ENCODE measurements at regions not wholly inside any gene's neighbourhood (a gene's known extent, or its start where the extent isn't known, plus 50 kb on each side); places are given as distances from the start of the nearest gene placed in this dataset.

DNA sequence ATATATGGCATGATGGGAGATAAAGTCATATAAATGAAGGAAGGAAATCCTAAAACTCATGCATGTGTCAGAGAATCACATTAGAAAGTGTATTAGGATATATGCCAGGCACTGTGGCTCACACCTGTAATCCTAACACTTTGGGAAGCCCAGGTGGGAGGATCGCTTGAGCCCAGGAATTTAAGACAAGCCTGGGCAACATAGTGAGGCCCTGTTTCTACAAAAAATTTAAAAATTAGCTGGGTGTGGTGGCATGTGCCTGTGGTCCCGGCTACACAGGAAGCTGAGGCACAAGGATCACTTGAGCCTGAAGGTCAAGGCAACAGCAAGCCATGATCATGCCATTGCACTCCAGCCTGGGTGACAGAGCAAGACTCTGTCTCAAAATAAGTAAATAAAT lies 130.3 kb upstream of the ARID2 start:
- Histone ChIP-seq H3K9ac (ENCODE audit: insufficient read depth in 1 of 2, low read depth in 2 of 2, low read length in 2 of 2) (no peak overlapping the region), H3K27ac (ENCODE audit: extremely low read depth, low read depth, low read length) (no peak overlapping the region), H3K27me3 (ENCODE audit: control insufficient read depth in 2 of 2, insufficient read depth in 2 of 2, low read length in 2 of 2) (peaks cover 0 to 4% of the 10 kb centered on the region in 2 experiments; a peak in 2 of 5 replicates), H4K20me1 (replicated peaks; ENCODE audit: control insufficient read depth, insufficient read depth, low read length) (no peaks in the 10 kb centered on the region), H3K79me2 (ENCODE audit: control insufficient read depth, insufficient read depth, low read length) (no peaks in the 10 kb centered on the region), H3K4me3 (no peak overlapping the region), H2AFZ (ENCODE audit: low read depth, low read length) (no peak overlapping the region), H3K36me3 (ENCODE audit: control insufficient read depth, insufficient read depth, low read length) (no peaks in the 10 kb centered on the region), H3K9me3 (replicated peaks; ENCODE audit: control insufficient read depth, insufficient read depth, low read depth, low read length) (no peaks in the 10 kb centered on the region), H3K9me1 (ENCODE audit: control insufficient read depth, insufficient read depth, low read length) (no peaks in the 10 kb centered on the region), H3K4me2 (ENCODE audit: insufficient read depth, low read length) (no peak overlapping the region), H3K4me1 (replicated peaks in 1 of 2; ENCODE audit: control insufficient read depth in 2 of 2, insufficient read depth in 2 of 2, low read length in 2 of 2) (no peaks in the 10 kb centered on the region)
- DNase-seq (ENCODE audit: extremely low read depth in 1 of 4, low spot score in 3 of 4) (no peak), ATAC-seq (no peak), FAIRE-seq (no peak)
- intact Hi-C loops (cut with micrococcal nuclease) = no loop called here
- WGBS (ENCODE audit: insufficient coverage, low coverage, missing lambda C conversion rate) = 0% methylated on average over 2 of the region's 2 CpGs
- ChIA-PET POLR2A (no interaction called here), CTCF (ENCODE audit: low intra/inter-chr PET ratio) (no interaction called here)
- BruUV-seq (replicated peaks) = no TSS peak
- TF ChIP-seq PTTG1 (tag; IDR thresholded peaks at IDR 0.05; ENCODE audit: low read depth) = no peak
- no peak for TF ChIP-seq ZNF140 (CRISPR knock-in tag; IDR thresholded peaks at IDR 0.05)
- TF ChIP-seq, protein P1, sequence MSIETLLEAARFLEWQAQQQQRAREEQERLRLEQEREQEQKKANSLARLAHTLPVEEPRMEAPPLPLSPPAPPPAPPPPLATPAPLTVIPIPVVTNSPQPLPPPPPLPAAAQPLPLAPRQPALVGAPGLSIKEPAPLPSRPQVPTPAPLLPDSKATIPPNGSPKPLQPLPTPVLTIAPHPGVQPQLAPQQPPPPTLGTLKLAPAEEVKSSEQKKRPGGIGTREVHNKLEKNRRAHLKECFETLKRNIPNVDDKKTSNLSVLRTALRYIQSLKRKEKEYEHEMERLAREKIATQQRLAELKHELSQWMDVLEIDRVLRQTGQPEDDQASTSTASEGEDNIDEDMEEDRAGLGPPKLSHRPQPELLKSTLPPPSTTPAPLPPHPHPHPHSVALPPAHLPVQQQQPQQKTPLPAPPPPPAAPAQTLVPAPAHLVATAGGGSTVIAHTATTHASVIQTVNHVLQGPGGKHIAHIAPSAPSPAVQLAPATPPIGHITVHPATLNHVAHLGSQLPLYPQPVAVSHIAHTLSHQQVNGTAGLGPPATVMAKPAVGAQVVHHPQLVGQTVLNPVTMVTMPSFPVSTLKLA (conservative IDR thresholded peaks at IDR 0.05) = no peak
- TF ChIP-seq CREB1 (IDR thresholded peaks at IDR 0.05) = no peak
- no peak for TF ChIP-seq CREB1 (CRISPR knock-in tag; IDR thresholded peaks at IDR 0.05)
- no peak for TF ChIP-seq RBM14 (IDR thresholded peaks at IDR 0.05; ENCODE audit: borderline replicate concordance, insufficient read depth, low read depth, low read length)
- in situ Hi-C loops (cut with MboI) = no loop called here

Data from K562 (cell line).